Cardiac muscle cell (in vitro differentiated cells and primary cell): ENCODE measurements at regions not wholly inside any gene's neighbourhood (a gene's known extent, or its start where the extent isn't known, plus 50 kb on each side); places are given as distances from the start of the nearest gene placed in this dataset.

Experiments
- DNase-seq, 2 donors: peaks; one replicate each; pipeline versions ENCODE4 v3.0.0 to v3.0.0-alpha.2; 2010 to 2017; ENCODE audit warnings: low read depth in 1 of 2, low spot score in 1 of 2
- H3K27ac ChIP-seq: fragments of 200-600 bp; sonication (generic); 2 replicates; pipeline ENCODE4 v1.5.1; 2016
- H3K27me3 ChIP-seq: fragments of 200-600 bp; sonication (generic); 2 replicates; pipeline ENCODE4 v1.6.0; 2016; ENCODE audit warnings: control low read depth
- H3K36me3 ChIP-seq: fragments of 200-600 bp; sonication (generic); 2 replicates; pipeline ENCODE4 v1.5.1; 2016; ENCODE audit warnings: control low read depth
- H3K4me1 ChIP-seq: fragments of 200-600 bp; sonication (generic); 2 replicates; pipeline ENCODE4 v1.8.1; 2017; ENCODE audit warnings: low read depth, mild to moderate bottlenecking, mixed run types
- H3K4me3 ChIP-seq: fragments of 200-600 bp; sonication (generic); 2 replicates; pipeline ENCODE4 v1.5.1; 2016; ENCODE audit warnings: mild to moderate bottlenecking
- H3K9me3 ChIP-seq: fragments of 200-600 bp; sonication (generic); 2 replicates; pipeline ENCODE4 v1.5.1; 2017; ENCODE audit warnings: low read depth, mild to moderate bottlenecking, control low read depth
- TF ChIP-seq, protein P1 (sequence below): IDR thresholded peaks from 2 replicates; pipeline ENCODE4 v1.5.1; 2012; ENCODE audit warnings: low read depth, mild to moderate bottlenecking, low read length

DNA sequence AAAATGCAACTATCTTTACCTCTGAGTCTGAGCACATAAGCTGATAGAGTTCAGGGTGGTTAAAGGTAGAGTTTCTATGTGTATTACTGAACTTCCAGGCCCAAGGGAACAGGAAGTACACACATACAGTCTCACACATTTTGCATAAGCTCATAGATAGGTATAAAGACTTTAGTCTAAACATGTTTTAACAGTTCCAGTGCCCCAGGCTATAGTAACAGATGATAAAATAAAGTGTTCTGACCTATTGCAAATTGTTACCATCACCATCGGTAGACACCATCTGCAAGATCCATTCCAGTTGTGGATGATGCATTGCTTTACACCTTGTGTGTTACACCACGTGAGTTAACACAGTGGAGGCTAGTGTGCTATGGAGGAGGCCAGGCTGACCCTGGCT lies 95.8 kb downstream of the TMEM174 start:
- H3K36me3 ChIP-seq: no peaks in the 10 kb centered on the region
- DNase-seq: no peak
- H3K9me3 ChIP-seq: no peaks in the 10 kb centered on the region
- no peak overlapping the region for H3K4me3 ChIP-seq
- H3K27ac ChIP-seq: no peak overlapping the region
- TF ChIP-seq, protein P1, sequence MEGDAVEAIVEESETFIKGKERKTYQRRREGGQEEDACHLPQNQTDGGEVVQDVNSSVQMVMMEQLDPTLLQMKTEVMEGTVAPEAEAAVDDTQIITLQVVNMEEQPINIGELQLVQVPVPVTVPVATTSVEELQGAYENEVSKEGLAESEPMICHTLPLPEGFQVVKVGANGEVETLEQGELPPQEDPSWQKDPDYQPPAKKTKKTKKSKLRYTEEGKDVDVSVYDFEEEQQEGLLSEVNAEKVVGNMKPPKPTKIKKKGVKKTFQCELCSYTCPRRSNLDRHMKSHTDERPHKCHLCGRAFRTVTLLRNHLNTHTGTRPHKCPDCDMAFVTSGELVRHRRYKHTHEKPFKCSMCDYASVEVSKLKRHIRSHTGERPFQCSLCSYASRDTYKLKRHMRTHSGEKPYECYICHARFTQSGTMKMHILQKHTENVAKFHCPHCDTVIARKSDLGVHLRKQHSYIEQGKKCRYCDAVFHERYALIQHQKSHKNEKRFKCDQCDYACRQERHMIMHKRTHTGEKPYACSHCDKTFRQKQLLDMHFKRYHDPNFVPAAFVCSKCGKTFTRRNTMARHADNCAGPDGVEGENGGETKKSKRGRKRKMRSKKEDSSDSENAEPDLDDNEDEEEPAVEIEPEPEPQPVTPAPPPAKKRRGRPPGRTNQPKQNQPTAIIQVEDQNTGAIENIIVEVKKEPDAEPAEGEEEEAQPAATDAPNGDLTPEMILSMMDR: no peak
- H3K27me3 ChIP-seq: no peaks in the 10 kb centered on the region
- no peaks in the 10 kb centered on the region for H3K4me1 ChIP-seq

DNA sequence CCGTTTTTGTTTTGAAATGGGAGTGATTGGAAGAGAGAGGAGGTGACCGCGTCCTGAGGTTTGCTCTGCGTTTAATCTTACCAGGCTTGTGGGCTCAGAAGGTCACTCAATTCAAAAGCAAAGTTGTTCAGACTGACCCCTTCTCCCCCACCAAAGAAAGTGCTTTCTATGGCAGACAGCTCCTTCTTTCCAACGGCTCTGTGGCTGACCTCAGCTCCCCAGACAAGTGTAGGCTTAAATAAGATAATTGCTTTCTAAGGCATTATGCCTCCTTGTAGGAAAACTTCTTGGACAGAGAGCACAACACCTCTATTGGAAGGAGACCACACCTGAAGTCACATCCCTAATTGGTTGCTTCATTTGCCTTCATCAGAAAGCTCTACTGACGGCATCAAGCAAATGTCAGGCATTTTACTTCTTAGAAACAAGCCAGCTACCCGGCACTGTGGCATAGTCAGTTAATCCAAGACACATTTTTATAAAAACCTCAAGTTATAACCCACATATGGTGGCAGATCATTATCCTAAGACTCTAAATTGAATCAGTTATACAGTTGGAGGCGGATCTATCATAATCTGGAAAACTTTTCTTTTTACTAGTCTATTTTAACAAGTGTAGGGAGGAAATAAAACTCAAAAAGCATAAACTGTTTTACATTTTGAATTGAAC lies 94.9 kb downstream of the TMEM174 start:
- no peaks in the 10 kb centered on the region for H3K4me1 ChIP-seq
- TF ChIP-seq, protein P1: no peak
- no peaks in the 10 kb centered on the region for H3K36me3 ChIP-seq
- H3K27ac ChIP-seq: no peak overlapping the region
- H3K4me3 ChIP-seq: no peak overlapping the region
- no peaks in the 10 kb centered on the region for H3K9me3 ChIP-seq
- DNase-seq: no peak
- H3K27me3 ChIP-seq: no peaks in the 10 kb centered on the region

DNA sequence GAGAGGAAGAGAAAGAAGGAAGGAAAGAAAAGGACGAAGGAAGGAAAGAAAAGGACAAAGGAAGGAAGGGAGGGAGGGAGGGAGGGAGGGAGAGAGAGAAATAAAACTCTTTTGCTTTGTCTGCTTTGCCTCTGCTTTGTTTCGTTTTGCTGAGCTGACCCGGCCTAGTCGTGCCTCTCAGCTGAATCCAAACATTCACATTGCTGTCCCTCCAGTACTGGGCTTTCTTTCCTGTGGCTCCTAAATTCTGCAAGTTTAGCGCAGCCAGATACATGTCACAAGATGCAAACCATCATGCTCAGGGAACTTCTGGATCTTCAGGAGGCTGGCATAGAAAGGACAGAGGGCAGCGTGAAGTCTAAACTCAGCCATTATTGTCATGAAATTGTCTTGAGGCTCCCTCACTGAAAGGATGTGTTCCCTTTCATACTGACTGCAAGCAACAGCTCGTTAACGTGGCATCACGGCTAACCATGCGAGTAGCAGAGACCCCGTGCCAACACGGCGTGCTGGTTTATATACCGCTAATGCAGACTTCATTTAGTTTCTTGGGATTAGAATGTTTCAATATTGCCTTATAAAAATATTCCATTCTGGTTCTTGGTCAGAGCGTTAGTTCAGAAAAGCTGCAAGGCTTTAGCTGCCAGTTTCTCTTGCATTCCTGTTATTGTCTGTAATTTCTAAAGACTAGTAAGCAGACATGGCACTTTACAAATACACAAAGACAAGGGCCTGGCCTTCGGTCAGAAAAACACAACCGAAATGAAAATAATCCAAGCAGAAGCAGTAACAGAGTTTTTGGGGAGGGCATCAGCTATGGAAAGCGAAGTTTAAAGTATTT lies 94.2 kb downstream of the TMEM174 start:
- Histone ChIP-seq H3K9me3 (no peaks in the 10 kb centered on the region), H3K4me1 (no peaks in the 10 kb centered on the region), H3K36me3 (no peaks in the 10 kb centered on the region), H3K27me3 (no peaks in the 10 kb centered on the region), H3K4me3 (no peak overlapping the region), H3K27ac (no peak overlapping the region)
- DNase-seq: no peak
- TF ChIP-seq, protein P1: no peak

DNA sequence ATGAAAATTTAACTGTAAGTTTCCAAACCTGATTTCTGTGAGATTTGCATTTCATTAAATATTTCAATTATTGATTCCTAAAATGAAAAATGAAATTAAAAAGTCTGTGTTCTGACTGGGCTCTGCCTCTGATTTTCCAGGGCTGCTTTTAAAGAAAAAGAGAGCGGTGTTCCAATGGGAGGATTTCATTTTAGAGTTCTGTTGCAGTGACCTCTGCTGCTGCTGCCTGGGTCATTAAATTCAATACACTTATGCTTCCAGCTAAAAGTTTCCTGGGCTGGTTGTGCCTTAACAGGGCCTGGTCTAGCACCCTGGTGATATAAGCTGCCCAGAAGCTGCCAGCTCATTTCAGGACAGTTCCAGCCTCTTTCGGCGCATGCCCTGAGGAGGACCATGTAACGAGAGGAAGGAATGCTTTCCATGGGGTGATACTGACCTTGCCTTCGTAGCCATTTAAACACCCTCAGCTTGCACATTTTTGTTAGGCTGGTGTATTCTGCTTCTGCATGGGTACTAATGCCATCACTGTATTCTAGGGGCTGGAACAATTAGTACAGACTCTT lies 93.3 kb downstream of the TMEM174 start:
- DNase-seq: no peak
- Histone ChIP-seq H3K27me3 (no peaks in the 10 kb centered on the region), H3K4me1 (no peaks in the 10 kb centered on the region), H3K9me3 (no peaks in the 10 kb centered on the region), H3K4me3 (no peak overlapping the region), H3K36me3 (no peaks in the 10 kb centered on the region), H3K27ac (no peak overlapping the region)
- TF ChIP-seq, protein P1: no peak

DNA sequence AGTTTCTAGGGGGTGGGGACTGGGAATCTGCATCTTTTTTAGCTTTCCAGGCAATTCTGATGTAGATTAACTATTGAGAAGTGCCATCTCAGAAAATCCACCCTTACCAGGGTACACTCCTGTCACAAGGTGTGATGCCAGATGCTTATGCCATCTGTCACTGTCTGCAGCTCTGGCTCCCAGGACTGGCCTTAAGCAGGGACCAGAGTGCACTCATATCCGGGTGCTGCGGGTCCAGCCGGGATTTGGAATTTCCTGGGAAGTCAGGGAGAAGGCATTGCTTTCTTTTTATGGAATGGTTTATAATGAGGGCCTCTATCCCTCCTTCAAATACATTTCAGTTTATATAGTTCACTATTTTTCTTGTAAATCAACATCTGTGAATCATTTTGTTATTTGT lies 92.6 kb downstream of the TMEM174 start:
- DNase-seq: no peak
- Histone ChIP-seq H3K9me3 (no peaks in the 10 kb centered on the region), H3K27ac (no peak overlapping the region), H3K36me3 (no peaks in the 10 kb centered on the region), H3K4me1 (no peaks in the 10 kb centered on the region), H3K4me3 (no peak overlapping the region), H3K27me3 (no peaks in the 10 kb centered on the region)
- TF ChIP-seq, protein P1: no peak
